Prostate gland (tissue), 2 donors: ENCODE measurements at regions not wholly inside any gene's neighbourhood (a gene's known extent, or its start where the extent isn't known, plus 50 kb on each side); places are given as distances from the start of the nearest gene placed in this dataset.

Source experiments
- CTCF ChIP-seq, 4 experiments: fragments of 200-600 bp in 2 of 4; fragments of 450-650 bp in 2 of 4; sonication (generic) in 2 of 4; IDR thresholded peaks; 1 replicate in 3 of 4; 2 replicates in 1 of 4; pipeline ENCODE4 v1.5.1; 2016 to 2019; ENCODE audit warnings: antibody characterized with exemption in 4 of 4, mild to moderate bottlenecking in 2 of 4, moderate library complexity in 2 of 4
- POLR2AphosphoS5 ChIP-seq: sonication (generic); formaldehyde crosslinking; IDR thresholded peaks from one replicate; pipeline ENCODE4 v1.6.1; 2017; ENCODE audit warnings: antibody characterized with exemption

GRCh38 chr4:185886832-185887524 lies 75.0 kb upstream of the SORBS2 start:
- TF ChIP-seq CTCF (IDR thresholded peaks at IDR 0.05) (no peak), POLR2AphosphoS5 (no peak)
